Loucy (cell line): ENCODE measurements at regions not wholly inside any gene's neighbourhood (a gene's known extent, or its start where the extent isn't known, plus 50 kb on each side); places are given as distances from the start of the nearest gene placed in this dataset.

Experiments used
- H2AFZ ChIP-seq: fragments of 200-600 bp; sonication (generic); 2 replicates; pipeline ENCODE4 v1.6.0; 2016; ENCODE audit warnings: antibody characterized with exemption, mild to moderate bottlenecking, low read length, moderate library complexity
- H3F3A ChIP-seq: fragments of 200-600 bp; 2 replicates; pipeline ENCODE4 v1.6.0; 2016; ENCODE audit warnings: antibody characterized with exemption, low read depth, mild to moderate bottlenecking
- H3K27me3 ChIP-seq: fragments of 200-600 bp; sonication (generic); 2 replicates; pipeline ENCODE4 v1.6.1; 2014; ENCODE audit warnings: low read length, mild to moderate bottlenecking; ENCODE audit not compliant: insufficient read depth, poor library complexity, severe bottlenecking
- H3K36me3 ChIP-seq: fragments of 200-600 bp; sonication (generic); 2 replicates; pipeline ENCODE4 v1.6.1; 2016; ENCODE audit warnings: low read length; ENCODE audit not compliant: insufficient read depth
- H3K4me1 ChIP-seq: fragments of 200-600 bp; sonication (generic); 2 replicates; pipeline ENCODE4 v1.5.1; 2014; ENCODE audit warnings: low read length, mild to moderate bottlenecking; ENCODE audit not compliant: insufficient read depth, poor library complexity, severe bottlenecking
- H3K4me2 ChIP-seq: fragments of 200-600 bp; sonication (generic); 2 replicates; pipeline ENCODE4 v1.6.0; 2014; ENCODE audit warnings: antibody characterized with exemption, low read length, low read depth, mild to moderate bottlenecking; ENCODE audit not compliant: poor library complexity, severe bottlenecking
- H3K4me3 ChIP-seq: fragments of 200-600 bp; sonication (generic); 2 replicates; pipeline ENCODE4 v1.5.1; 2014; ENCODE audit warnings: low read length, mild to moderate bottlenecking, mixed read lengths; ENCODE audit not compliant: poor library complexity, severe bottlenecking
- H3K79me2 ChIP-seq: fragments of 200-600 bp; sonication (generic); 2 replicates; pipeline ENCODE4 v1.6.1; 2014; ENCODE audit warnings: low read length; ENCODE audit not compliant: insufficient read depth
- H3K9ac ChIP-seq: fragments of 200-600 bp; sonication (generic); 2 replicates; pipeline ENCODE4 v1.6.0; 2014; ENCODE audit warnings: mild to moderate bottlenecking, low read depth, low read length, moderate library complexity; ENCODE audit not compliant: poor library complexity, severe bottlenecking
- H3K9me2 ChIP-seq: fragments of 200-600 bp; sonication (generic); replicated peaks from 2 replicates; pipeline ENCODE4 v1.6.1; 2016; ENCODE audit warnings: low read depth, low read length, mixed read lengths
- H3K9me3 ChIP-seq: fragments of 200-600 bp; sonication (generic); 2 replicates; pipeline ENCODE4 v1.6.1; 2014; ENCODE audit warnings: mild to moderate bottlenecking, antibody characterized with exemption, low read length, low read depth; ENCODE audit not compliant: insufficient read depth
- H4K20me1 ChIP-seq: fragments of 200-600 bp; sonication (generic); 2 replicates; pipeline ENCODE4 v1.6.0; 2014; ENCODE audit warnings: antibody characterized with exemption, low read length, mild to moderate bottlenecking; ENCODE audit not compliant: insufficient read depth, poor library complexity, severe bottlenecking
- CTCF ChIP-seq: fragments of 200-600 bp; sonication (generic); conservative IDR thresholded peaks from 2 replicates; pipeline ENCODE4 v1.5.1; 2014; ENCODE audit warnings: mild to moderate bottlenecking, antibody characterized with exemption, low read length
- EZH2phosphoT487 ChIP-seq: fragments of 200-600 bp; IDR thresholded peaks from 2 replicates; pipeline ENCODE4 v1.6.1; 2018; ENCODE audit warnings: antibody characterized with exemption, mild to moderate bottlenecking, moderate library complexity, borderline replicate concordance

DNA sequence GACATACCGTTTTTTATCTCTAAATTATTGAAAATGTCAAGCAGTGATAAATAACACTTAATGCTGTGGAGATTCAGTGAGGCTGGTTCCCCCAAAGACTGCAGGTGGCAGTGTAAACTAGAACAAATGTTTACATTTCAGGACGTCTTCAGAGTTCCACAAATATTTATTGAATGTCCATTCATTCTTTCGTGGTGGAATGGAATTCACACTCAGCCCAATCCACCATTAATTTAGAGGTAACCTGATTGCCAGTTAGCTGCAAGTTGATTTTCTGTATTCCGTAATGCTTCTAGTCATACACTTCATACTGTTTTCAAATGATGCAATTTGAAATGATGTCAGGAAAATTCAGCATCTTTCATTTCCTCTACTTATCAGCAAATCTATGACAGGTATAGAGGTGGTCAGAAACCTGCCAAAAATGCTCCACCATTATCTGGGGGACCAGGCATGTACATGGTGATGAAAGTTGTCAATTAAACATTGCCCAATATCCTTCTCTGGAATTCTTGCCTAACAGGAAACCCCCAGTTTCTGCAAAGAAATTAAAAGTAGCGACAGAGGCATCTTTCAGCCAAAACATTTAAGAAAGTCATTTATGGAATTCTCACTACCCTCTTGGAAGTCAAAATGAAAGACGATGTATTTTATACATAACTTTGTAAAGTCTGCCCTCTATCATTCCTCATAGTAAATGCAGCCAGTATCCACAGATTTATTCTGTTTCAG, 94.3 kb upstream of the BMAL1 start:
- no peak overlapping the region for H3K9ac ChIP-seq
- TF ChIP-seq EZH2phosphoT487 (no peak), CTCF (peak; percentile 61)
- no peaks in the 10 kb centered on the region for H4K20me1 ChIP-seq
- H3K4me1 ChIP-seq: peaks cover 5% of the 10 kb centered on the region
- no peaks in the 10 kb centered on the region for H3F3A ChIP-seq
- no peaks in the 10 kb centered on the region for H3K27me3 ChIP-seq
- peak overlapping the region; percentile 94 for H2AFZ ChIP-seq
- H3K9me2 ChIP-seq: no peaks in the 10 kb centered on the region
- peaks cover 1% of the 10 kb centered on the region; the same call in 1 of the 2 replicates for H3K9me3 ChIP-seq
- peak overlapping the region; percentile 68 for H3K4me3 ChIP-seq
- H3K4me2 ChIP-seq: peak overlapping the region; percentile 79
- no peaks in the 10 kb centered on the region for H3K79me2 ChIP-seq
- H3K36me3 ChIP-seq: no peaks in the 10 kb centered on the region

GRCh38 chr11:13183826-13184196, 93.8 kb upstream of the BMAL1 start:
- H3K9ac ChIP-seq: no peak overlapping the region
- H3K9me3 ChIP-seq: peaks cover 3% of the 10 kb centered on the region; the same call in 1 of the 2 replicates
- TF ChIP-seq CTCF (no peak), EZH2phosphoT487 (no peak)
- no peak overlapping the region for H2AFZ ChIP-seq
- no peak overlapping the region for H3K4me3 ChIP-seq
- H3K36me3 ChIP-seq: no peaks in the 10 kb centered on the region
- no peaks in the 10 kb centered on the region for H3K79me2 ChIP-seq
- no peaks in the 10 kb centered on the region for H3F3A ChIP-seq
- peak overlapping the region; percentile 79 for H3K4me2 ChIP-seq
- peaks cover 5% of the 10 kb centered on the region for H3K4me1 ChIP-seq
- no peaks in the 10 kb centered on the region for H3K9me2 ChIP-seq
- no peaks in the 10 kb centered on the region for H4K20me1 ChIP-seq
- no peaks in the 10 kb centered on the region for H3K27me3 ChIP-seq

- Histone ChIP-seq H4K20me1 (no peaks in the 10 kb centered on the region), H3K36me3 (no peaks in the 10 kb centered on the region), H3K4me1 (peaks cover 5% of the 10 kb centered on the region), H3F3A (no peaks in the 10 kb centered on the region), H3K9me2 (no peaks in the 10 kb centered on the region), H3K9me3 (peaks cover 3% of the 10 kb centered on the region; the same call in 1 of the 2 replicates), H3K4me3 (no peak overlapping the region), H3K4me2 (no peak overlapping the region), H3K9ac (no peak overlapping the region), H2AFZ (no peak overlapping the region), H3K27me3 (no peaks in the 10 kb centered on the region), H3K79me2 (no peaks in the 10 kb centered on the region)
- no peak for TF ChIP-seq CTCF
Measured at GRCh38 chr11:13184295-13184794, 93.2 kb upstream of the BMAL1 start.
